Adrenal gland (tissue), 9 donors: ENCODE measurements at regions not wholly inside any gene's neighbourhood (a gene's known extent, or its start where the extent isn't known, plus 50 kb on each side); places are given as distances from the start of the nearest gene placed in this dataset.

ENCODE experiments used
- DNase-seq, 7 donors: peaks; one replicate each; pipeline ENCODE4 v3.0.0-alpha.2; 2019 to 2020
- H3K27ac ChIP-seq, 5 donors: fragments of 200-600 bp; sonication (generic) in 4 of 5; 1 replicate in 3 of 5; 2 replicates in 2 of 5; pipeline versions ENCODE4 v1.5.1 to v1.8.0; 2016 to 2020; ENCODE audit warnings: mild to moderate bottlenecking in 1 of 5
- H3K27me3 ChIP-seq: fragments of 200-600 bp; 2 replicates; pipeline ENCODE4 v1.8.0; 2021
- H3K36me3 ChIP-seq, 2 donors: fragments of 200-600 bp; replicated peaks in 1 of 2; 1 replicate in 1 of 2; 2 replicates in 1 of 2; pipeline versions ENCODE4 v1.5.1 to v1.8.0; 2018 to 2022
- H3K4me1 ChIP-seq, 2 donors: fragments of 200-600 bp; replicated peaks in 1 of 2; 1 replicate in 1 of 2; 2 replicates in 1 of 2; pipeline versions ENCODE4 v1.5.1 to v1.8.0; 2018 to 2021
- H3K4me3 ChIP-seq, 4 donors: fragments of 200-600 bp; sonication (generic) in 3 of 4; one replicate each; pipeline ENCODE4 v1.5.1; 2016 to 2018
- H3K9me3 ChIP-seq, 3 donors: fragments of 200-600 bp; sonication (generic) in 1 of 3; replicated peaks in 1 of 3; 1 replicate in 2 of 3; 2 replicates in 1 of 3; pipeline versions ENCODE4 v1.5.1 to v1.8.0; 2016 to 2021
- POLR2A ChIP-seq, 2 donors: fragments of 450-650 bp; IDR thresholded peaks; one replicate each; pipeline ENCODE4 v1.6.1; 2017; ENCODE audit warnings: antibody characterized with exemption in 2 of 2, mild to moderate bottlenecking in 2 of 2, moderate library complexity in 1 of 2
- WGBS, 4 donors: extraction: QIAGEN DNeasy Blood & Tissue Kit in 2 of 4; methylation state at CpG; one replicate each; pipeline versions ENCODE4 v1.1.5 to v1.1.7; 2013 to 2017; 5-methylcytosine and 5-hydroxymethylcytosine counted together
- intact Hi-C, 2 donors: fragments of 100-400 bp; cut with DNase I; formaldehyde crosslinking; loops; one replicate each; pipeline versions ENCODE4 v1.14.1 to v1.15.0; 2022 to 2023
- TF ChIP-seq, protein P1 (sequence below), 6 experiments: fragments of 450-650 bp in 4 of 6; fragments of 200-600 bp in 2 of 6; sonication (generic) in 1 of 6; IDR thresholded peaks; 1 replicate in 5 of 6; 2 replicates in 1 of 6; pipeline versions ENCODE4 v1.5.1 to v1.8.0; 2016 to 2021; ENCODE audit warnings: antibody characterized with exemption in 6 of 6, mild to moderate bottlenecking in 2 of 6, moderate library complexity in 1 of 6
- donor health status: healthy with polysubstance abuse.
- donor health status: Bipolar disorder and iron deficiency.
- donor health status: DM: yes; HTN: yes; CAD: no.
- donor health status: DM: no; HTN: no; CAD: no.
- donor health status: DM: no; HTN: no; CAD: no.

DNA sequence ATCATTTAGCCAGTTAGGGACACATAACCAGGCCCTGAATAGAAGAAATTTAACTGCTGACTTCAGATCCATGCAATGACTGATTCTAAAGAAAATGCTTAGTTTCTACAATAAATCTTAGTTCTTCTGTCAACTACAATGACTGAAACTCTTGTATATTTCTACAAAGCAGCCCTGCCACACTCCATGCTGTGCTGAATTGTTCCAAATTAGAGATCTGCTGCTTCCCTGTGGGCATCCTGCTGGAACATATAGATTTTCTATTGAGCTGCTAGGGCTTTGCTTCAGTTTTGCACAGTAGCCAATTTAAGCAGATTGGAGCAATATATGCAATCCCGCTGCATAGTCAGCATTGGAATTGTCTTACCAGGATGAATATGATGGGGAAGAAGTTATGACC is 312.8 kb upstream of the SMIM31 start:
- intact Hi-C loops: no loop called here
- Histone ChIP-seq H3K9me3 (no peaks in the 10 kb centered on the region), H3K4me3 (no peak overlapping the region), H3K36me3 (no peaks in the 10 kb centered on the region), H3K27me3 (no peaks in the 10 kb centered on the region), H3K27ac (no peak overlapping the region), H3K4me1 (no peaks in the 10 kb centered on the region)
- TF ChIP-seq, protein P1, sequence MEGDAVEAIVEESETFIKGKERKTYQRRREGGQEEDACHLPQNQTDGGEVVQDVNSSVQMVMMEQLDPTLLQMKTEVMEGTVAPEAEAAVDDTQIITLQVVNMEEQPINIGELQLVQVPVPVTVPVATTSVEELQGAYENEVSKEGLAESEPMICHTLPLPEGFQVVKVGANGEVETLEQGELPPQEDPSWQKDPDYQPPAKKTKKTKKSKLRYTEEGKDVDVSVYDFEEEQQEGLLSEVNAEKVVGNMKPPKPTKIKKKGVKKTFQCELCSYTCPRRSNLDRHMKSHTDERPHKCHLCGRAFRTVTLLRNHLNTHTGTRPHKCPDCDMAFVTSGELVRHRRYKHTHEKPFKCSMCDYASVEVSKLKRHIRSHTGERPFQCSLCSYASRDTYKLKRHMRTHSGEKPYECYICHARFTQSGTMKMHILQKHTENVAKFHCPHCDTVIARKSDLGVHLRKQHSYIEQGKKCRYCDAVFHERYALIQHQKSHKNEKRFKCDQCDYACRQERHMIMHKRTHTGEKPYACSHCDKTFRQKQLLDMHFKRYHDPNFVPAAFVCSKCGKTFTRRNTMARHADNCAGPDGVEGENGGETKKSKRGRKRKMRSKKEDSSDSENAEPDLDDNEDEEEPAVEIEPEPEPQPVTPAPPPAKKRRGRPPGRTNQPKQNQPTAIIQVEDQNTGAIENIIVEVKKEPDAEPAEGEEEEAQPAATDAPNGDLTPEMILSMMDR (IDR thresholded peaks at IDR 0.05): no peak
- 83 to 91% (median 85%) methylated on average over 1 of the region's 1 CpG for WGBS, 4 donors
- DNase-seq: no peak

DNA sequence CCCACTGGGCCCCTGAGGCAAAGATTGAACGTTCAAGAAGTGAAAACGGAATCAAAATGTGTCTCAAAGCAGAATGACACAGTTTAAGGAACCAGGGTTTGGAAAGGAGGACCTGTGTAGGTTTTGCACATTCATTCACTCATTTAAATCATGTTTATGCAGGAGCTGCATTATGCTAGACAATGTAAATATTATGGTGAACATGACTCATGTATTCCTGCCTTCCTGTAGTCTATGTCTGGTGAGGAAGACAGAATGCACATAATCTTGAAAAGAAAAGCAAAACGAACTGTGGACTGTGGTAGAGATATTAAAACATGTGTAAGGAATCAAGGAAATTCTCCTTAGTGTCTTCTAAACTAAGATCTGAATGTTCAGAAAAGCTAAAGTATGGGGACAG is 311.8 kb upstream of the SMIM31 start:
- no peaks in the 10 kb centered on the region for H3K4me1 ChIP-seq
- no peaks in the 10 kb centered on the region for H3K27me3 ChIP-seq
- DNase-seq: no peak
- H3K4me3 ChIP-seq: no peak overlapping the region
- TF ChIP-seq POLR2A (IDR thresholded peaks at IDR 0.05): no peak
- TF ChIP-seq, protein P1 (IDR thresholded peaks at IDR 0.05): no peak
- 42 to 62% (median 54%) methylated on average over 3 of the region's 3 CpGs for WGBS, 4 donors
- intact Hi-C loops: no loop called here
- no peak overlapping the region for H3K27ac ChIP-seq
- H3K9me3 ChIP-seq: no peaks in the 10 kb centered on the region
- H3K36me3 ChIP-seq: no peaks in the 10 kb centered on the region

DNA sequence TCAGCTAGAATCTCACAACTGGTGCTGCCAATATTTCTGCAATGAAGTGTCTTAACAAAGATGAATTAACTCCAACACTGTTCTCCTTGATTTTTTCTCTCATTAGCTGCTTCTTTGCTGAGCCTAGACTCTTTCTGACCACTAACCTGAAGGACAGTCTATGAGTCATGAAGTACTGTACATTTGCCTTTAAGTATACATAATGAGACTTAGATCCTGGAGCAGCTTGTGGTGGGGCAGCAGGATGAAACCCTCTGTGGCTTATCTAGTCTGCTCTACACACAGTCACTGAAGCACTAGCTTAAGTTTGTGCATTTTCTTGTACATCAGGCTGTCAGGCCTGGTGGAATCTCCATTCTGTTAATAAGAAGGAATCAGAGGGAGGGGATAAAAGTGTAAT is 307.4 kb upstream of the SMIM31 start:
- Histone ChIP-seq H3K4me1 (no peaks in the 10 kb centered on the region), H3K27me3 (no peaks in the 10 kb centered on the region), H3K9me3 (no peaks in the 10 kb centered on the region), H3K4me3 (no peak overlapping the region), H3K27ac (no peak overlapping the region), H3K36me3 (no peaks in the 10 kb centered on the region)
- TF ChIP-seq POLR2A (IDR thresholded peaks at IDR 0.05): no peak
- TF ChIP-seq, protein P1 (IDR thresholded peaks at IDR 0.05): no peak
- no peak for DNase-seq
- intact Hi-C loops: no loop called here

DNA sequence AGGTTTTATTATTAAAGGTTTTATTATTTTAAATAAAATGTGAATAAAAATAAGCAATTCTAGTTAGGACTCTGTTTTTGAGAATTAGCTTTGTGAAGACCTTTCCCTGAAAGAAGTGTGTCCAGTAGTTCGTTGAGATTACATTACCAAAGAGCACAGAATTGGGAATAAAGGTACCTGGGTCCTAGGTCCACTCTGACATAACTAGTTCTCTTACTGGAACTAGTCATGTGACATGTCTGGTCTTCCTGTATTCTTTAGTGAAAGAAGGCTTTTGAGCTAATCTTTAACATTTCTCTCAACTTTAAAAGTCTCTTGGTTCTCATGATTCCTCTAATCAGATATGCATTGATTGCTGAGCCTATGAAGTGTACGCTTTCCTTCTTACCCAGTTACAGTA is 292.0 kb upstream of the SMIM31 start:
- Histone ChIP-seq H3K9me3 (no peaks in the 10 kb centered on the region), H3K4me1 (no peaks in the 10 kb centered on the region), H3K27ac (no peak overlapping the region), H3K27me3 (no peaks in the 10 kb centered on the region), H3K4me3 (no peak overlapping the region), H3K36me3 (no peaks in the 10 kb centered on the region)
- DNase-seq: no peak
- WGBS, 4 donors: 56 to 66% (median 60%) methylated on average over 2 of the region's 2 CpGs
- TF ChIP-seq, protein P1 (IDR thresholded peaks at IDR 0.05): no peak
- TF ChIP-seq POLR2A (IDR thresholded peaks at IDR 0.05): no peak
- intact Hi-C loops: no loop called here
